ENCODE measurements at regions not wholly inside any gene's neighbourhood (a gene's known extent, or its start where the extent isn't known, plus 50 kb on each side); places are given as distances from the start of the nearest gene placed in this dataset.

DNA sequence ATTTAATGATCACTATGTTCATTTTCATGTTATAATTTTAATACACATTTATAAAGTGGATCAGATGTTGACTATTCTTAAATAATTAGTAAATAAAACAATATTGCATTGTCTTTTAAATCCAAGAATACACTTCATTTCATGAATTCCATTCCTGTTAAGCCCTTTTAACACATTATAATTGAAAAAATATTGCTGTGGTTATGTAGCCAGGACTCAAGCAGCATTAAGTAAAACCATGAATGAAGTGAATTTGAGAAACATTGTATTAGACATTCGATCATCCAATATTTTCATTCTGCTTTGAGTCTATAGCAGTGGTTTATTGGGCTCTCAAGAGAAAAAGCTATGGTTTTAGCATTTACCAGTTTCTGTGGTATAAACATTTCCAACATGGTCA lies 94.2 kb upstream of the RAPGEF2 start:
- no peak for TF ChIP-seq EP300 (IDR thresholded peaks at IDR 0.05; ENCODE audit: low read depth)
- TF ChIP-seq, protein P1, sequence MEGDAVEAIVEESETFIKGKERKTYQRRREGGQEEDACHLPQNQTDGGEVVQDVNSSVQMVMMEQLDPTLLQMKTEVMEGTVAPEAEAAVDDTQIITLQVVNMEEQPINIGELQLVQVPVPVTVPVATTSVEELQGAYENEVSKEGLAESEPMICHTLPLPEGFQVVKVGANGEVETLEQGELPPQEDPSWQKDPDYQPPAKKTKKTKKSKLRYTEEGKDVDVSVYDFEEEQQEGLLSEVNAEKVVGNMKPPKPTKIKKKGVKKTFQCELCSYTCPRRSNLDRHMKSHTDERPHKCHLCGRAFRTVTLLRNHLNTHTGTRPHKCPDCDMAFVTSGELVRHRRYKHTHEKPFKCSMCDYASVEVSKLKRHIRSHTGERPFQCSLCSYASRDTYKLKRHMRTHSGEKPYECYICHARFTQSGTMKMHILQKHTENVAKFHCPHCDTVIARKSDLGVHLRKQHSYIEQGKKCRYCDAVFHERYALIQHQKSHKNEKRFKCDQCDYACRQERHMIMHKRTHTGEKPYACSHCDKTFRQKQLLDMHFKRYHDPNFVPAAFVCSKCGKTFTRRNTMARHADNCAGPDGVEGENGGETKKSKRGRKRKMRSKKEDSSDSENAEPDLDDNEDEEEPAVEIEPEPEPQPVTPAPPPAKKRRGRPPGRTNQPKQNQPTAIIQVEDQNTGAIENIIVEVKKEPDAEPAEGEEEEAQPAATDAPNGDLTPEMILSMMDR (IDR thresholded peaks at IDR 0.05), result no peak
- TF ChIP-seq POLR2A (IDR thresholded peaks at IDR 0.05), result no peak

Data from transverse colon (tissue), 3 donors.